H1 (cell line): ENCODE measurements at regions not wholly inside any gene's neighbourhood (a gene's known extent, or its start where the extent isn't known, plus 50 kb on each side); places are given as distances from the start of the nearest gene placed in this dataset.

Experiments used
- CTCF ChIA-PET: fragments of 300-600 bp; sonication (Branson Sonifier 250); formaldehyde crosslinking; loops from one replicate; lab custom pipeline; 2021; ENCODE audit not compliant: partially characterized antibody; lab: Charles Lee
- POLR2A ChIA-PET: fragments of 300-600 bp; sonication (Branson Sonifier 250); formaldehyde crosslinking; loops from one replicate; lab custom pipeline; 2021; ENCODE audit warnings: inconsistent platforms; ENCODE audit not compliant: partially characterized antibody; lab: Charles Lee
- DNase-seq, 2 experiments: peaks; one replicate each; pipeline versions ENCODE4 v3.0.0 to v3.0.0-alpha.2; 2010 to 2022; ENCODE audit warnings: low spot score in 2 of 2, low read depth in 1 of 2, mixed read lengths in 1 of 2
- FAIRE-seq: peaks from 2 replicates; lab custom pipeline; 2011; peaks lifted over from hg19 to GRCh38; lab: Jason Lieb, UNC
- H2AFZ ChIP-seq: 2 replicates; pipeline ENCODE4 v1.8.1; 2012; ENCODE audit warnings: low read length, inconsistent platforms
- H2AK5ac ChIP-seq: 2 replicates; pipeline ENCODE4 v1.6.1; 2013; ENCODE audit warnings: low read depth, low read length
- H2BK120ac ChIP-seq: replicated peaks from 2 replicates; pipeline ENCODE3; 2013; ENCODE audit warnings: low read depth, low read length, inconsistent platforms
- H2BK12ac ChIP-seq: 2 replicates; pipeline ENCODE4 v1.6.1; 2013; ENCODE audit warnings: low read depth, low read length
- H2BK15ac ChIP-seq: 2 replicates; pipeline ENCODE4 v1.6.1; 2013; ENCODE audit warnings: low read length
- H2BK20ac ChIP-seq: 2 replicates; pipeline ENCODE4 v1.6.1; 2013; ENCODE audit warnings: low read length
- H2BK5ac ChIP-seq: 2 replicates; pipeline ENCODE4 v1.6.1; 2013; ENCODE audit warnings: low read depth, low read length
- H3K14ac ChIP-seq: 2 replicates; pipeline ENCODE4 v1.6.1; 2013; ENCODE audit warnings: inconsistent platforms; ENCODE audit not compliant: insufficient read length
- H3K18ac ChIP-seq: 2 replicates; pipeline ENCODE4 v1.6.1; 2013; ENCODE audit warnings: low read length; ENCODE audit errors: extremely low read depth
- H3K23ac ChIP-seq: 2 replicates; pipeline ENCODE4 v1.6.1; 2013; ENCODE audit warnings: inconsistent platforms; ENCODE audit not compliant: insufficient read length
- H3K23me2 ChIP-seq: 2 replicates; pipeline ENCODE4 v1.6.1; 2013; ENCODE audit warnings: low read depth, low read length
- H3K27ac ChIP-seq: 2 replicates; pipeline ENCODE4 v1.6.1; 2011; ENCODE audit warnings: low read depth, low read length, inconsistent platforms
- H3K27me3 ChIP-seq, 4 experiments: replicated peaks in 1 of 4; 1 replicate in 1 of 4; 2 replicates in 3 of 4; pipeline versions ENCODE4 v1.6.1 to v1.8.1; 2011 to 2013; ENCODE audit warnings: low read length in 3 of 4, mild to moderate bottlenecking in 3 of 4, inconsistent platforms in 2 of 4, mixed read lengths in 2 of 4, moderate library complexity in 1 of 4; ENCODE audit not compliant: control insufficient read depth in 3 of 4, insufficient read depth in 3 of 4; ENCODE audit errors: extremely low read depth in 1 of 4
- H3K36me3 ChIP-seq, 4 experiments: 2 replicates each; pipeline versions ENCODE4 v1.6.1 to v1.8.1; 2011 to 2013; ENCODE audit warnings: mild to moderate bottlenecking in 4 of 4, low read length in 3 of 4, moderate library complexity in 2 of 4, control low read depth in 1 of 4, inconsistent platforms in 1 of 4; ENCODE audit not compliant: insufficient read depth in 4 of 4, control insufficient read depth in 2 of 4
- H3K4ac ChIP-seq: replicated peaks from 2 replicates; pipeline ENCODE3; 2013; ENCODE audit warnings: low read length, low read depth, mixed read lengths, inconsistent platforms; ENCODE audit not compliant: insufficient read length
- H3K4me1 ChIP-seq, 4 experiments: replicated peaks in 1 of 4; 1 replicate in 1 of 4; 2 replicates in 3 of 4; pipeline versions ENCODE4 v1.6.1 to v1.8.1; 2011 to 2013; ENCODE audit warnings: low read length in 3 of 4, inconsistent platforms in 2 of 4, mixed read lengths in 1 of 4; ENCODE audit not compliant: insufficient read depth in 4 of 4, control insufficient read depth in 3 of 4
- H3K4me2 ChIP-seq, 2 experiments: 2 replicates each; pipeline versions ENCODE4 v1.6.1 to v1.8.1; 2011 to 2013; ENCODE audit warnings: low read depth in 2 of 2, low read length in 2 of 2, control low read depth in 1 of 2, inconsistent platforms in 1 of 2, mild to moderate bottlenecking in 1 of 2; ENCODE audit not compliant: insufficient read depth in 1 of 2
- H3K4me3 ChIP-seq, 4 experiments: fragments of 200-600, 300-600 bp in 1 of 4; sonication (generic), shearing (Covaris generic), sonication (Bioruptor Twin) in 1 of 4; 2 replicates each; pipeline versions ENCODE4 v1.5.1 to v1.8.1; 2011 to 2016; ENCODE audit warnings: low read length in 4 of 4, low read depth in 3 of 4, control low read depth in 2 of 4, inconsistent platforms in 2 of 4, mild to moderate bottlenecking in 2 of 4, mixed read lengths in 1 of 4, moderate library complexity in 1 of 4; ENCODE audit not compliant: insufficient read depth in 2 of 4; ENCODE audit errors: extremely low read depth in 1 of 4
- H3K56ac ChIP-seq: replicated peaks from 2 replicates; pipeline ENCODE3; 2013; ENCODE audit warnings: low read depth, mild to moderate bottlenecking, mixed read lengths, low read length, inconsistent platforms; ENCODE audit not compliant: insufficient read length
- H3K79me1 ChIP-seq: 2 replicates; pipeline ENCODE4 v1.6.1; 2013; ENCODE audit warnings: low read depth, low read length, control low read depth
- H3K79me2 ChIP-seq, 2 experiments: 2 replicates each; pipeline versions ENCODE4 v1.6.1 to v1.8.1; 2012 to 2013; ENCODE audit warnings: low read length in 2 of 2, mild to moderate bottlenecking in 2 of 2, inconsistent platforms in 1 of 2; ENCODE audit not compliant: insufficient read depth in 2 of 2, control insufficient read depth in 1 of 2
- H3K9ac ChIP-seq, 4 experiments: replicated peaks in 1 of 4; 1 replicate in 1 of 4; 2 replicates in 3 of 4; pipeline versions ENCODE4 v1.6.1 to v1.8.1; 2011 to 2013; ENCODE audit warnings: low read depth in 3 of 4, low read length in 3 of 4, control low read depth in 2 of 4, mild to moderate bottlenecking in 2 of 4, moderate library complexity in 2 of 4, inconsistent platforms in 1 of 4; ENCODE audit errors: extremely low read depth in 1 of 4
- H3K9me3 ChIP-seq, 2 experiments: 2 replicates each; pipeline versions ENCODE4 v1.6.1 to v1.8.1; 2012 to 2013; ENCODE audit warnings: mild to moderate bottlenecking in 2 of 2, moderate library complexity in 2 of 2, control low read depth in 1 of 2, inconsistent platforms in 1 of 2, low read depth in 1 of 2, low read length in 1 of 2, mixed read lengths in 1 of 2; ENCODE audit not compliant: insufficient read depth in 2 of 2
- H4K20me1 ChIP-seq, 2 experiments: replicated peaks in 1 of 2; 2 replicates each; pipeline versions ENCODE3 to v1.8.1; 2011 to 2013; ENCODE audit warnings: inconsistent platforms in 2 of 2, low read length in 2 of 2, mild to moderate bottlenecking in 1 of 2; ENCODE audit not compliant: insufficient read depth in 2 of 2, control insufficient read depth in 1 of 2
- H4K5ac ChIP-seq: 2 replicates; pipeline ENCODE4 v1.6.1; 2013; ENCODE audit warnings: low read length, low read depth, mixed read lengths, inconsistent platforms; ENCODE audit not compliant: insufficient read length
- H4K8ac ChIP-seq: 2 replicates; pipeline ENCODE4 v1.8.0; 2013; ENCODE audit warnings: mild to moderate bottlenecking, moderate library complexity, low read length, inconsistent platforms; ENCODE audit not compliant: insufficient read depth; ENCODE audit errors: extremely low read depth
- H4K91ac ChIP-seq: replicated peaks from 2 replicates; pipeline ENCODE3; 2013; ENCODE audit warnings: low read length, mixed read lengths, inconsistent platforms; ENCODE audit not compliant: insufficient read length
- BACH1 ChIP-seq: IDR thresholded peaks from 2 replicates; pipeline ENCODE4 v1.6.1; 2012; ENCODE audit warnings: low read length, improper control_type of control experiment
- BRCA1 ChIP-seq: IDR thresholded peaks from 2 replicates; pipeline ENCODE4 v1.6.1; 2012; ENCODE audit warnings: low read depth, low read length, improper control_type of control experiment
- CEBPB ChIP-seq: IDR thresholded peaks from 2 replicates; pipeline ENCODE4 v1.6.1; 2012; ENCODE audit warnings: low read depth, low read length
- CHD2 ChIP-seq: IDR thresholded peaks from 2 replicates; pipeline ENCODE4 v1.6.1; 2012; ENCODE audit warnings: low read length, improper control_type of control experiment
- EGR1 ChIP-seq: IDR thresholded peaks from 2 replicates; pipeline ENCODE4 v1.6.1; 2011; ENCODE audit warnings: low read depth, low read length, borderline replicate concordance
- EP300 ChIP-seq, 2 experiments: IDR thresholded peaks; 1 replicate in 1 of 2; 2 replicates in 1 of 2; pipeline ENCODE4 v1.6.1; 2011 to 2012; ENCODE audit warnings: low read depth in 2 of 2, low read length in 2 of 2, mild to moderate bottlenecking in 2 of 2, borderline replicate concordance in 1 of 2, inconsistent platforms in 1 of 2, moderate library complexity in 1 of 2
- JUND ChIP-seq: IDR thresholded peaks from 2 replicates; pipeline ENCODE4 v1.6.1; 2011; ENCODE audit warnings: mild to moderate bottlenecking, improper control_type of control experiment, low read length
- RXRA ChIP-seq: IDR thresholded peaks from 2 replicates; pipeline ENCODE4 v1.6.1; 2011; ENCODE audit warnings: low read depth, mild to moderate bottlenecking, low read length, moderate library complexity; ENCODE audit not compliant: insufficient read depth
- SIRT6 ChIP-seq: IDR thresholded peaks from one replicate; pipeline ENCODE4 v1.7.1; 2012; ENCODE audit warnings: low read length, inconsistent platforms
- SIX5 ChIP-seq: IDR thresholded peaks from 2 replicates; pipeline ENCODE4 v1.6.1; 2011; ENCODE audit warnings: mild to moderate bottlenecking, low read depth, low read length
- SP2 ChIP-seq: IDR thresholded peaks from 2 replicates; pipeline ENCODE4 v1.6.1; 2012; ENCODE audit warnings: mild to moderate bottlenecking, low read length, inconsistent platforms
- SP4 ChIP-seq: IDR thresholded peaks from 2 replicates; pipeline ENCODE4 v1.6.1; 2012; ENCODE audit warnings: low read length, inconsistent platforms
- TAF7 ChIP-seq: optimal IDR thresholded peaks from 2 replicates; pipeline ENCODE3; 2011; ENCODE audit warnings: low read depth, mild to moderate bottlenecking, inconsistent platforms, low read length, moderate library complexity, borderline replicate concordance
- YY1 ChIP-seq: IDR thresholded peaks from 2 replicates; pipeline ENCODE4 v1.6.1; 2011; ENCODE audit warnings: low read depth, mild to moderate bottlenecking, low read length
- TF ChIP-seq, protein P1 (sequence below): IDR thresholded peaks from 2 replicates; pipeline ENCODE4 v1.6.1; 2012; ENCODE audit warnings: low read length, inconsistent platforms
- TF ChIP-seq, protein P2 (sequence below): IDR thresholded peaks from 2 replicates; pipeline ENCODE4 v1.6.1; 2011; ENCODE audit warnings: low read depth, mild to moderate bottlenecking, low read length; ENCODE audit not compliant: insufficient read depth

DNA sequence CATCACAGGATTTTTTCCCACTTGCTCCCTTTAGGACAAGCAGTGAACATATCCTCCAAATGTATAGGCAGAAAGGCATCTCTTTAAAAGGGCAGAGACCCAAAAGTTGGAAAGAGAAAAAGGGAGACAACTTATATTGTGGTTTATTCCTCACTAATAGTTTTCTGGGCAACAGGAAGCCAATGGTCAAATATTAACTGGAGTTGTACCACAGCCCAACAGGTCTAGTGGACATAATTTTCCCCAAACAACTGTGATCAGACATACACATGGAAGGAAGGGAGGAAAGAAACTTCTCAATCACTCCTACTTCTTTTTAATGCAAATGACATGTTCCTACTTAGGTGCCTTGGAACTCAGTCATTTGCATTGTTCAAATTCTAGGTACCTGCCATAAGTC lies 78.4 kb downstream of the SOX9 start:
- H2AK5ac ChIP-seq, result no peak overlapping the region
- H3K79me1 ChIP-seq, result no peaks in the 10 kb centered on the region
- no peak overlapping the region for H3K18ac ChIP-seq
- H3K4me1 ChIP-seq, result no peaks in the 10 kb centered on the region
- no peaks in the 10 kb centered on the region for H3K23me2 ChIP-seq
- H2BK120ac ChIP-seq, result no peak overlapping the region
- POLR2A ChIA-PET, result no interaction called here
- H2BK12ac ChIP-seq, result no peak overlapping the region
- H3K4me2 ChIP-seq, result no peak overlapping the region
- H3K79me2 ChIP-seq, result no peaks in the 10 kb centered on the region
- no peak overlapping the region for H3K14ac ChIP-seq
- H3K56ac ChIP-seq, result no peak overlapping the region
- no peaks in the 10 kb centered on the region for H3K36me3 ChIP-seq
- H4K5ac ChIP-seq, result no peak overlapping the region
- H2BK20ac ChIP-seq, result no peak overlapping the region
- CTCF ChIA-PET, result no interaction called here
- H3K23ac ChIP-seq, result no peak overlapping the region
- no peak overlapping the region for H2AFZ ChIP-seq
- no peak overlapping the region for H3K4ac ChIP-seq
- no peaks in the 10 kb centered on the region for H3K27me3 ChIP-seq
- FAIRE-seq, result no peak
- no peak overlapping the region for H4K91ac ChIP-seq
- H3K9me3 ChIP-seq, result no peaks in the 10 kb centered on the region
- no peak overlapping the region for H3K9ac ChIP-seq
- no peak overlapping the region for H4K8ac ChIP-seq
- no peaks in the 10 kb centered on the region for H4K20me1 ChIP-seq
- H3K27ac ChIP-seq, result no peak overlapping the region
- H2BK15ac ChIP-seq, result no peak overlapping the region
- no peak overlapping the region for H3K4me3 ChIP-seq
- DNase-seq, result no peak
- no peak overlapping the region for H2BK5ac ChIP-seq
- TF ChIP-seq JUND, result no peak
- no peak for TF ChIP-seq EGR1
- TF ChIP-seq SIX5, result no peak
- TF ChIP-seq CEBPB, result no peak
- no peak for TF ChIP-seq SIRT6
- TF ChIP-seq SP2, result no peak
- TF ChIP-seq EP300 (IDR thresholded peaks at IDR 0.05; ENCODE audit: borderline replicate concordance in 1 of 2, low read depth in 2 of 2, low read length in 2 of 2), result no peak
- TF ChIP-seq SP4, result no peak
- TF ChIP-seq, protein P1, sequence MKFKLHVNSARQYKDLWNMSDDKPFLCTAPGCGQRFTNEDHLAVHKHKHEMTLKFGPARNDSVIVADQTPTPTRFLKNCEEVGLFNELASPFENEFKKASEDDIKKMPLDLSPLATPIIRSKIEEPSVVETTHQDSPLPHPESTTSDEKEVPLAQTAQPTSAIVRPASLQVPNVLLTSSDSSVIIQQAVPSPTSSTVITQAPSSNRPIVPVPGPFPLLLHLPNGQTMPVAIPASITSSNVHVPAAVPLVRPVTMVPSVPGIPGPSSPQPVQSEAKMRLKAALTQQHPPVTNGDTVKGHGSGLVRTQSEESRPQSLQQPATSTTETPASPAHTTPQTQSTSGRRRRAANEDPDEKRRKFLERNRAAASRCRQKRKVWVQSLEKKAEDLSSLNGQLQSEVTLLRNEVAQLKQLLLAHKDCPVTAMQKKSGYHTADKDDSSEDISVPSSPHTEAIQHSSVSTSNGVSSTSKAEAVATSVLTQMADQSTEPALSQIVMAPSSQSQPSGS, result no peak
- TF ChIP-seq RXRA, result no peak
- TF ChIP-seq BRCA1, result no peak
- TF ChIP-seq BACH1, result no peak
- TF ChIP-seq CHD2, result no peak
- no peak for TF ChIP-seq YY1
- no peak for TF ChIP-seq TAF7
- TF ChIP-seq, protein P2, sequence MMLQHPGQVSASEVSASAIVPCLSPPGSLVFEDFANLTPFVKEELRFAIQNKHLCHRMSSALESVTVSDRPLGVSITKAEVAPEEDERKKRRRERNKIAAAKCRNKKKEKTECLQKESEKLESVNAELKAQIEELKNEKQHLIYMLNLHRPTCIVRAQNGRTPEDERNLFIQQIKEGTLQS, result no peak
